HL-60 (cell line): ENCODE measurements at regions not wholly inside any gene's neighbourhood (a gene's known extent, or its start where the extent isn't known, plus 50 kb on each side); places are given as distances from the start of the nearest gene placed in this dataset.

Source experiments
- GABPA ChIP-seq: IDR thresholded peaks from 2 replicates; pipeline ENCODE4 v1.6.1; 2012; ENCODE audit warnings: low read depth
- TF ChIP-seq, protein P1 (sequence below): IDR thresholded peaks from one replicate; pipeline ENCODE4 v1.5.1; 2011; ENCODE audit warnings: low read length, control low read depth, inconsistent platforms; ENCODE audit not compliant: insufficient read depth

DNA sequence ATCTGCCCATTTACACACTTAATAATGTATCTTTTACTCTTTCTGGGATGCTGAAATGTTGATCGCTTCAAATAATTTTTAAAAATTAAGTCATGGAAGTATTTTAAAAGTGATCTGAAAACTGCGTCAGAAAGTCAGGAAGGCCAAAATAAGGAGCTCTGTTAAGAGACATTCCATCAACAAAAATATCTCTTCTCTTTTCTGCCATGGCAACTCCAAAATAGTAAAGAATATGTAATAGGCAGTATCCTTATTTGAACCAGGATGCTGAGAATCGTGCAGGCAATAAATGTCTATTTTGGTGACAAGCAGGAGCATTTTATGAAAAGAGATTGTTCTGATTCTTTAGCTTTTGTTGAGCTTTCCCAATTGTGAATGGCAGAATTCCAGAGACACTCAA, 81.8 kb upstream of the PPP1R12A start:
- TF ChIP-seq, protein P1, sequence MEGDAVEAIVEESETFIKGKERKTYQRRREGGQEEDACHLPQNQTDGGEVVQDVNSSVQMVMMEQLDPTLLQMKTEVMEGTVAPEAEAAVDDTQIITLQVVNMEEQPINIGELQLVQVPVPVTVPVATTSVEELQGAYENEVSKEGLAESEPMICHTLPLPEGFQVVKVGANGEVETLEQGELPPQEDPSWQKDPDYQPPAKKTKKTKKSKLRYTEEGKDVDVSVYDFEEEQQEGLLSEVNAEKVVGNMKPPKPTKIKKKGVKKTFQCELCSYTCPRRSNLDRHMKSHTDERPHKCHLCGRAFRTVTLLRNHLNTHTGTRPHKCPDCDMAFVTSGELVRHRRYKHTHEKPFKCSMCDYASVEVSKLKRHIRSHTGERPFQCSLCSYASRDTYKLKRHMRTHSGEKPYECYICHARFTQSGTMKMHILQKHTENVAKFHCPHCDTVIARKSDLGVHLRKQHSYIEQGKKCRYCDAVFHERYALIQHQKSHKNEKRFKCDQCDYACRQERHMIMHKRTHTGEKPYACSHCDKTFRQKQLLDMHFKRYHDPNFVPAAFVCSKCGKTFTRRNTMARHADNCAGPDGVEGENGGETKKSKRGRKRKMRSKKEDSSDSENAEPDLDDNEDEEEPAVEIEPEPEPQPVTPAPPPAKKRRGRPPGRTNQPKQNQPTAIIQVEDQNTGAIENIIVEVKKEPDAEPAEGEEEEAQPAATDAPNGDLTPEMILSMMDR, result no peak
- TF ChIP-seq GABPA, result no peak
